SU-DHL-6 (cell line): ENCODE measurements at regions not wholly inside any gene's neighbourhood (a gene's known extent, or its start where the extent isn't known, plus 50 kb on each side); places are given as distances from the start of the nearest gene placed in this dataset.
"Not testable (repeated sequence)": the region's sequence is repeated elsewhere in the genome, so short reads cannot be mapped to it uniquely, and the experiment has no call there.

Source experiments
- H2AFZ ChIP-seq: fragments of 200-600 bp; sonication (generic); 2 replicates; pipeline ENCODE4 v1.6.1; 2014; ENCODE audit warnings: low read depth, mild to moderate bottlenecking, moderate library complexity, mixed read lengths, antibody characterized with exemption, low read length; ENCODE audit not compliant: severe bottlenecking
- H3F3A ChIP-seq: fragments of 200-600 bp; shearing (Covaris generic); 2 replicates; pipeline ENCODE4 v1.6.0; 2016; ENCODE audit warnings: antibody characterized with exemption, mild to moderate bottlenecking; ENCODE audit not compliant: insufficient read depth
- H3K27ac ChIP-seq: fragments of 200-600 bp; sonication (generic); 2 replicates; pipeline ENCODE4 v1.5.1; 2016; ENCODE audit warnings: low read depth, mild to moderate bottlenecking, low read length, moderate library complexity, mixed read lengths
- H3K27me3 ChIP-seq: fragments of 200-600 bp; sonication (generic), shearing (Covaris generic); 2 replicates; pipeline ENCODE4 v1.6.0; 2014; ENCODE audit warnings: mild to moderate bottlenecking, low read length
- H3K36me3 ChIP-seq: fragments of 200-600 bp; sonication (generic); 2 replicates; pipeline ENCODE4 v1.6.1; 2014; ENCODE audit warnings: mild to moderate bottlenecking, low read length, mixed read lengths
- H3K4me2 ChIP-seq: fragments of 300-600, 200-600 bp; shearing (Covaris generic), sonication (generic); 2 replicates; pipeline ENCODE4 v1.6.0; 2014; ENCODE audit warnings: low read length, low read depth, mild to moderate bottlenecking; ENCODE audit not compliant: poor library complexity, severe bottlenecking
- H3K4me3 ChIP-seq: fragments of 200-600 bp; sonication (generic); 2 replicates; pipeline ENCODE4 v1.5.1; 2014; ENCODE audit warnings: antibody characterized with exemption, low read length, mild to moderate bottlenecking, mixed read lengths; ENCODE audit not compliant: insufficient read depth, poor library complexity, severe bottlenecking
- H3K79me2 ChIP-seq: fragments of 200-600 bp; sonication (generic); 2 replicates; pipeline ENCODE4 v1.6.1; 2014; ENCODE audit warnings: mild to moderate bottlenecking, low read length, moderate library complexity; ENCODE audit not compliant: insufficient read depth
- H3K9ac ChIP-seq: fragments of 200-600 bp; sonication (generic); 2 replicates; pipeline ENCODE4 v1.7.0; 2014; ENCODE audit warnings: mild to moderate bottlenecking, low read length
- H3K9me2 ChIP-seq: fragments of 200-600 bp; sonication (generic); replicated peaks from 2 replicates; pipeline ENCODE4 v1.6.1; 2014; ENCODE audit warnings: low read length; ENCODE audit not compliant: insufficient read depth
- H3K9me3 ChIP-seq: fragments of 200-600 bp; sonication (generic); 2 replicates; pipeline ENCODE4 v1.6.1; 2014; ENCODE audit warnings: low read length, mixed read lengths; ENCODE audit not compliant: insufficient read depth
- H4K20me1 ChIP-seq: fragments of 200-600 bp; sonication (generic); 2 replicates; pipeline ENCODE4 v1.6.1; 2014; ENCODE audit warnings: low read depth, mild to moderate bottlenecking, antibody characterized with exemption, low read length, moderate library complexity, mixed read lengths
- CTCF ChIP-seq: fragments of 200-600 bp; sonication (generic); IDR thresholded peaks from one replicate; pipeline ENCODE4 v1.5.1; 2017; ENCODE audit warnings: antibody characterized with exemption, mild to moderate bottlenecking, low read length, moderate library complexity; ENCODE audit not compliant: insufficient read depth, poor library complexity, severe bottlenecking
- EZH2phosphoT487 ChIP-seq: fragments of 200-600 bp; sonication (generic), shearing (Covaris generic); conservative IDR thresholded peaks from 2 replicates; pipeline ENCODE4 v1.6.1; 2018; ENCODE audit warnings: mild to moderate bottlenecking, antibody characterized with exemption, low read length, moderate library complexity, mixed read lengths

- TF ChIP-seq CTCF (no peak), EZH2phosphoT487 (no peak)
Measured at GRCh38 chr10:60470091-60470490, 80.4 kb upstream of the ANK3 start.

GRCh38 chr10:60469147-60469546, 79.5 kb upstream of the ANK3 start:
- not testable (repeated sequence) for H3K27me3 ChIP-seq, H3K27ac ChIP-seq, H3K79me2 ChIP-seq, H4K20me1 ChIP-seq, H3F3A ChIP-seq, H3K9ac ChIP-seq, H3K36me3 ChIP-seq, H3K4me2 ChIP-seq, H3K9me3 ChIP-seq, H3K9me2 ChIP-seq, H2AFZ ChIP-seq, H3K4me3 ChIP-seq

More at GRCh38 chr10:60470091-60470490, 80.4 kb upstream of the ANK3 start:
- Histone ChIP-seq H3K4me2 (no peak overlapping the region), H3F3A (no peaks in the 10 kb centered on the region), H3K27me3 (no peaks in the 10 kb centered on the region), H3K4me3 (no peak overlapping the region), H3K9me3 (no peaks in the 10 kb centered on the region), H3K79me2 (no peaks in the 10 kb centered on the region), H4K20me1 (no peaks in the 10 kb centered on the region), H3K9me2 (no peaks in the 10 kb centered on the region), H2AFZ (no peak overlapping the region), H3K36me3 (no peaks in the 10 kb centered on the region), H3K27ac (no peak overlapping the region), H3K9ac (no peak overlapping the region)

- no peak overlapping the region for H3K9ac ChIP-seq
- no peak overlapping the region for H2AFZ ChIP-seq
- H3K79me2 ChIP-seq = no peaks in the 10 kb centered on the region
Measured at GRCh38 chr10:60467202-60467546, 77.5 kb upstream of the ANK3 start.

More at GRCh38 chr10:60467202-60467546, 77.5 kb upstream of the ANK3 start:
- Histone ChIP-seq H3F3A (no peaks in the 10 kb centered on the region), H3K9me2 (no peaks in the 10 kb centered on the region), H3K36me3 (no peaks in the 10 kb centered on the region), H3K9me3 (no peaks in the 10 kb centered on the region), H3K4me3 (no peak overlapping the region), H3K27me3 (no peaks in the 10 kb centered on the region), H4K20me1 (no peaks in the 10 kb centered on the region), H3K4me2 (no peak overlapping the region), H3K27ac (no peak overlapping the region)
- no peak for TF ChIP-seq CTCF
- TF ChIP-seq EZH2phosphoT487 = no peak
